Astrocyte (in vitro differentiated cells and primary cell): ENCODE measurements at regions not wholly inside any gene's neighbourhood (a gene's known extent, or its start where the extent isn't known, plus 50 kb on each side); places are given as distances from the start of the nearest gene placed in this dataset.

ENCODE experiments used
- CTCF ChIP-seq: IDR thresholded peaks from 2 replicates; pipeline ENCODE4 v1.5.1; 2011; ENCODE audit warnings: low read depth, mild to moderate bottlenecking, inconsistent platforms, low read length, moderate library complexity; ENCODE audit not compliant: insufficient read depth
- EZH2 ChIP-seq: IDR thresholded peaks from 2 replicates; pipeline ENCODE4 v1.6.1; 2012; ENCODE audit warnings: mild to moderate bottlenecking, low read length, inconsistent platforms; ENCODE audit not compliant: insufficient read depth

- TF ChIP-seq CTCF (no peak), EZH2 (no peak)
These were observed 86.5 kb upstream of the DTNA start for GRCh38 chr18:34623557-34623956.
